MM.1S (cell line): ENCODE measurements at regions not wholly inside any gene's neighbourhood (a gene's known extent, or its start where the extent isn't known, plus 50 kb on each side); places are given as distances from the start of the nearest gene placed in this dataset.

Source experiments
- DNase-seq: peaks from one replicate; pipeline ENCODE4 v3.0.0-alpha.2; 2015
- H2AFZ ChIP-seq: fragments of 300-600 bp; sonication (generic); 2 replicates; pipeline ENCODE4 v1.6.0; 2016; ENCODE audit warnings: antibody characterized with exemption, low read length
- H3F3A ChIP-seq: fragments of 300-600 bp; sonication (generic); 2 replicates; pipeline ENCODE4 v1.6.1; 2016; ENCODE audit warnings: mild to moderate bottlenecking, antibody characterized with exemption, low read length, moderate library complexity, mixed read lengths; ENCODE audit not compliant: insufficient read depth
- H3K27ac ChIP-seq: fragments of 300-600 bp; sonication (generic); 2 replicates; pipeline ENCODE4 v1.5.1; 2016; ENCODE audit warnings: mild to moderate bottlenecking, low read length
- H3K27me3 ChIP-seq: fragments of 300-600 bp; sonication (generic); replicated peaks from 2 replicates; pipeline ENCODE4 v1.6.0; 2016; ENCODE audit warnings: low read length; ENCODE audit not compliant: insufficient read depth
- H3K36me3 ChIP-seq: fragments of 300-600 bp; sonication (generic); replicated peaks from 2 replicates; pipeline ENCODE4 v1.6.1; 2016; ENCODE audit warnings: mild to moderate bottlenecking, low read length, mixed read lengths; ENCODE audit not compliant: insufficient read depth
- H3K4me1 ChIP-seq: fragments of 300-600 bp; sonication (generic); 2 replicates; pipeline ENCODE4 v1.6.1; 2016; ENCODE audit warnings: low read length, mixed read lengths
- H3K4me2 ChIP-seq: fragments of 300-600 bp; sonication (generic); 2 replicates; pipeline ENCODE4 v1.6.0; 2016; ENCODE audit warnings: low read depth, low read length
- H3K4me3 ChIP-seq: fragments of 300-600 bp; sonication (generic); 2 replicates; pipeline ENCODE4 v1.5.1; 2016; ENCODE audit warnings: low read length, mixed read lengths
- H3K79me2 ChIP-seq: fragments of 300-600 bp; sonication (generic); 2 replicates; pipeline ENCODE4 v1.6.1; 2016; ENCODE audit warnings: mixed run types, low read length, mixed read lengths
- H3K9ac ChIP-seq: fragments of 300-600 bp; sonication (generic); 2 replicates; pipeline ENCODE4 v1.6.1; 2016; ENCODE audit warnings: low read length, mixed read lengths
- H3K9me2 ChIP-seq: fragments of 300-600 bp; sonication (generic); replicated peaks from 2 replicates; pipeline ENCODE4 v1.6.1; 2016; ENCODE audit warnings: mild to moderate bottlenecking, low read length, mixed read lengths; ENCODE audit not compliant: insufficient read depth
- H3K9me3 ChIP-seq: fragments of 300-600 bp; sonication (generic); replicated peaks from 2 replicates; pipeline ENCODE4 v1.6.1; 2016; ENCODE audit warnings: mild to moderate bottlenecking, low read length, mixed read lengths; ENCODE audit not compliant: insufficient read depth
- H4K20me1 ChIP-seq: fragments of 300-600 bp; sonication (generic); 2 replicates; pipeline ENCODE4 v1.6.1; 2016; ENCODE audit warnings: mild to moderate bottlenecking, low read length, moderate library complexity, mixed read lengths; ENCODE audit not compliant: insufficient read depth
- CTCF ChIP-seq: fragments of 300-600 bp; sonication (generic); IDR thresholded peaks from 2 replicates; pipeline ENCODE4 v1.5.1; 2016; ENCODE audit warnings: antibody characterized with exemption, low read length, mixed read lengths
- EZH2 ChIP-seq: fragments of 300-600 bp; sonication (generic); optimal IDR thresholded peaks from 2 replicates; pipeline ENCODE3; 2017; ENCODE audit warnings: low read depth, mild to moderate bottlenecking, antibody characterized with exemption, low read length, mixed read lengths
- EZH2phosphoT487 ChIP-seq: fragments of 300-600 bp; sonication (generic); IDR thresholded peaks from 2 replicates; pipeline ENCODE4 v1.6.1; 2018; ENCODE audit warnings: antibody characterized with exemption, low read length

GRCh38 chr3:191753196-191753595, 292.2 kb downstream of the PYDC2 start:
- DNase-seq, result no peak

GRCh38 chr3:191761906-191762305, 300.9 kb downstream of the PYDC2 start:
- Histone ChIP-seq H2AFZ (no peak overlapping the region), H4K20me1 (no peaks in the 10 kb centered on the region), H3K9me2 (no peaks in the 10 kb centered on the region), H3K4me2 (no peak overlapping the region), H3K27me3 (no peaks in the 10 kb centered on the region), H3K79me2 (no peaks in the 10 kb centered on the region), H3K36me3 (no peaks in the 10 kb centered on the region), H3K9ac (no peak overlapping the region), H3K4me1 (no peaks in the 10 kb centered on the region), H3K4me3 (no peak overlapping the region), H3K9me3 (no peaks in the 10 kb centered on the region), H3F3A (no peaks in the 10 kb centered on the region), H3K27ac (no peak overlapping the region)
- no peak for DNase-seq
- TF ChIP-seq EZH2, result no peak

More at GRCh38 chr3:191753196-191753595, 292.2 kb downstream of the PYDC2 start:
- H3K36me3 ChIP-seq, result no peaks in the 10 kb centered on the region
- H3K4me2 ChIP-seq, result no peak overlapping the region
- no peak for TF ChIP-seq CTCF
- TF ChIP-seq EZH2phosphoT487, result no peak
- no peak for TF ChIP-seq EZH2
- no peaks in the 10 kb centered on the region for H3K9me3 ChIP-seq
- no peak overlapping the region for H3K9ac ChIP-seq
- no peaks in the 10 kb centered on the region for H3K4me1 ChIP-seq
- H3F3A ChIP-seq, result no peaks in the 10 kb centered on the region
- H4K20me1 ChIP-seq, result no peaks in the 10 kb centered on the region
- H3K27me3 ChIP-seq, result no peaks in the 10 kb centered on the region
- no peak overlapping the region for H3K4me3 ChIP-seq
- H3K27ac ChIP-seq, result no peak overlapping the region
- no peaks in the 10 kb centered on the region for H3K9me2 ChIP-seq
- H2AFZ ChIP-seq, result no peak overlapping the region
- no peaks in the 10 kb centered on the region for H3K79me2 ChIP-seq

- H3K4me3 ChIP-seq, result no peak overlapping the region
- H3K27ac ChIP-seq, result no peak overlapping the region
- no peaks in the 10 kb centered on the region for H3K4me1 ChIP-seq
- H4K20me1 ChIP-seq, result no peaks in the 10 kb centered on the region
- H3K36me3 ChIP-seq, result no peaks in the 10 kb centered on the region
- no peaks in the 10 kb centered on the region for H3K79me2 ChIP-seq
- DNase-seq, result no peak
- no peaks in the 10 kb centered on the region for H3K9me3 ChIP-seq
- no peak overlapping the region for H3K9ac ChIP-seq
- no peak for TF ChIP-seq CTCF
- TF ChIP-seq EZH2, result no peak
- no peak for TF ChIP-seq EZH2phosphoT487
- H3K27me3 ChIP-seq, result no peaks in the 10 kb centered on the region
- H3K4me2 ChIP-seq, result no peak overlapping the region
- no peaks in the 10 kb centered on the region for H3F3A ChIP-seq
- no peaks in the 10 kb centered on the region for H3K9me2 ChIP-seq
- no peak overlapping the region for H2AFZ ChIP-seq
Measured at GRCh38 chr3:191762323-191762960, 301.5 kb downstream of the PYDC2 start.

GRCh38 chr3:191768421-191768820, 307.5 kb downstream of the PYDC2 start:
- TF ChIP-seq CTCF, result peak; percentile 20
- no peak for TF ChIP-seq EZH2
- no peak overlapping the region for H2AFZ ChIP-seq
- no peaks in the 10 kb centered on the region for H3K36me3 ChIP-seq
- no peak overlapping the region for H3K4me2 ChIP-seq
- no peaks in the 10 kb centered on the region for H3K4me1 ChIP-seq
- no peaks in the 10 kb centered on the region for H3K9me3 ChIP-seq
- H3F3A ChIP-seq, result no peaks in the 10 kb centered on the region
- H3K27me3 ChIP-seq, result no peaks in the 10 kb centered on the region
- H3K9ac ChIP-seq, result no peak overlapping the region
- DNase-seq, result no peak
- no peaks in the 10 kb centered on the region for H3K79me2 ChIP-seq
- no peak overlapping the region for H3K27ac ChIP-seq
- no peak overlapping the region for H3K4me3 ChIP-seq
- H3K9me2 ChIP-seq, result no peaks in the 10 kb centered on the region
- no peaks in the 10 kb centered on the region for H4K20me1 ChIP-seq
